ENCODE measurements at regions not wholly inside any gene's neighbourhood (a gene's known extent, or its start where the extent isn't known, plus 50 kb on each side); places are given as distances from the start of the nearest gene placed in this dataset.
"Not testable (repeated sequence)": the region's sequence is repeated elsewhere in the genome, so short reads cannot be mapped to it uniquely, and the experiment has no call there.

DNA sequence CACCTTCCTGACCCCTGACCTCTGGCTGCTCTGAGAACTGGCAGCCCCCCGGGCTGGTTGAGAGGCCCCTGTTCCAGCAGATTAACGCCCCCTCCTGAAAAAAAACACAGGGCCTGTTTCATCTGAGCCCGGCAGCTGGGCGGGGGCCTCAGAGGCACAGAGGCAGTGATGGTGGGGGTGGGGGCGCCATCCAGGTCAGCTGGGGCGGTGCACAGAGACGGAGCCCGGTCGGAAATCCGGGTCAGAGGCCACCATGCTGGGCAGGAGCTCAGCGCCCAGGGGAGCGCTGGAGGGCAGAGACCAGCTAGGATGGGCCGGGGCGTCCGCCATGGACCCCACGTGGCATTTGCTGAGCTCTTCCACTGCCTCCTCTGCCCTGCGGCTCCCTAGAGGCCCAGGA is 68.0 kb downstream of the UNCX start:
- no peak for DNase-seq

GRCh38 chr7:1301054-1301881 is 68.6 kb downstream of the UNCX start:
- no peak for DNase-seq

DNA sequence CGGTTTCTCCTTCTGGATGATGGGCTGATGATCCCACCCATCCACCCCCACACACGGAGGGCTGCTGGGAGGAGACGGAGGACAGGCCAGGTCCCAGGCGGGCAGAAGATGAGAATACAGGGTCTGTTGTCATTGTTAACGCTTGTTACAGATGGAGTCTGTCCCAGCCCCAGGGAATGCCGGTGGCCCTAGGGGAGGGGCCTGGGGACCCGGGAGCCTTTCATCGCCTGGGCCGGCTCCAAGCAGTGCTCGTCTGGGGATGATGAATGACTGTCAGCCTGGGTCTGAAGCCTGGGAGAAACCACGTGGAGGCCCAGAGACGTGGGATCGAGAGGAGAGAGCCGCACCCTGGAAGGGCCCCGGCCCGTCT is 69.2 kb downstream of the UNCX start:
- DNase-seq, result no peak

GRCh38 chr7:1302936-1303335 is 70.3 kb downstream of the UNCX start:
- no peak for DNase-seq

- not testable (repeated sequence) for DNase-seq
Measured at GRCh38 chr7:1304011-1304410, 71.3 kb downstream of the UNCX start.

- no peak for DNase-seq
Measured at GRCh38 chr7:1305873-1306272, 73.2 kb downstream of the UNCX start.

- DNase-seq, result no peak
Measured at GRCh38 chr7:1307828-1308227, 75.2 kb downstream of the UNCX start.

DNA sequence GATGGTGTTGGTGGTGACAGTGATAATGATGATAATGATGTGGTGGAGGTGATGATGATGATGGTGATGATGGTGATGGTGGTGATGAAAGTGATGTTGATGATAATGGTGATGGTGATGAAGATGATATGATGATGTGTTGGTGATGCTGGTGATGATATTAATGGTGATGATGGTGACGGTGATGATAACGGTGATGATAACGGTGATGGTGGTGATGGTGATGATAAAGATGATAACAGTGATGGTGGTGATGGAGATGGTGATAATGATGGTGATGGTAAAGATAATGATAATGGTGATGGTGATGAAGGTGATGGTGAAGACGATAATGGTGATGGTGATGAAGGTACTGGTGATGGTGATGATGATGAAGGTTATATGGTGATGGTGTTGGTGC is 76.6 kb downstream of the UNCX start:
- no peak for DNase-seq

GRCh38 chr7:1309996-1310395 is 77.3 kb downstream of the UNCX start:
- DNase-seq, result no peak

DNA sequence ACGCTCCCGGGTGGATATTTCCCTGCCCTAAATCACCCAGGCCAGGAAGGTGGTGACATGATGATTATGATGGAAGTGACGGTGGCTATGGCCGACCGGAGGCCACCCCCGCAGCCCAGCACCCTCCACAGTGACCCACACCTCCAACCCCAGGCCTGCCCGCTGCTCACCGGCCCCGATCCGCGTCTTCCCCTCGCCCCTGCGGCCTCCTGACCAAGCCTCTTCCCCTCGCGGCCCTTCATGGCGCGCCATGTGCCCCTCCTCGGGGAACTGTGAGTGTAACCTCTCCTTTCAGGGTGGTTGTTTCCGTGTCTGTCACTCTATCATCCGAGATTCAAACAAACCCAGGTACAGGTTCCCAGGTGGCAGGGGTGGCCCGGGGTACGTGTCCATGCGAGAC is 78.3 kb downstream of the UNCX start:
- no peak for DNase-seq

DNA sequence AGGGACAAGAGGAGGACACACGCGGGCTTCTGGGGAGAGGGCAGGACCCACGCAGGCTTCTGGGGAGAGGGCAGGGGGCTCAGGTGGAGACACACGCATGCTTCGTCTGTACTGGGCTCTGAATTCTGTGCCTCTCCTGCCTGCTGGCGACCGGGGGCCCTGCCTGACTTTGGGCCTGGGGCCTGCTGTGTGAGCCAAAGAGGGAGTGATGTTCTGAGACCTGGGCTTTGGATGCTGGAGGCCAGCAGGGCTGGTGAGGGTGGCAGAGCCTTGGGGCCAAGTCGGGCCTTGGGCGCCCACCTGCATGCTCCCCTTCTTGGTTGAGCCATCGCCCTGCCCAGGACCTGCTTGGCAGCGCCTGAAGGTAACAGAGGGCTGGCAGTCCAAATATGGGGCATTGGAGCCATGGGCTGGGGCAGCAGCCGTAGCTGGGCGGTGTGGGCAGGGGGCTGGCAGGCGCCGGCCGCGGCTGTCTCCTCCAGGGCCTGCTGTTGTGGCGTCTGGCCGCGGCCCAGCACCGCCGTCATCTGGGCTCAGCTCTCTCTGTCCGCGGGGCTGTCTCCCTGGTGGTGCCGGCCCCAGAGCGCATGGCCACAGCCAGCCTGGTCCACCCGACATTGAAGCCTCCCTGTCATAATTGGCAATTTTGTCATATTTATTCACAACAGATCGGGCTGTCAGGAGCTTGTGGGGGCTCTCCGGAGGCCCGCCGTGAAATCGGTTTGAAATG is 78.9 kb downstream of the UNCX start:
- DNase-seq, result no peak

- DNase-seq, result no peak
Measured at GRCh38 chr7:1312136-1313070, 79.7 kb downstream of the UNCX start.

- no peak for DNase-seq
Measured at GRCh38 chr7:1313613-1314012, 80.9 kb downstream of the UNCX start.

GRCh38 chr7:1314021-1314907 is 81.6 kb downstream of the UNCX start:
- no peak for DNase-seq

DNA sequence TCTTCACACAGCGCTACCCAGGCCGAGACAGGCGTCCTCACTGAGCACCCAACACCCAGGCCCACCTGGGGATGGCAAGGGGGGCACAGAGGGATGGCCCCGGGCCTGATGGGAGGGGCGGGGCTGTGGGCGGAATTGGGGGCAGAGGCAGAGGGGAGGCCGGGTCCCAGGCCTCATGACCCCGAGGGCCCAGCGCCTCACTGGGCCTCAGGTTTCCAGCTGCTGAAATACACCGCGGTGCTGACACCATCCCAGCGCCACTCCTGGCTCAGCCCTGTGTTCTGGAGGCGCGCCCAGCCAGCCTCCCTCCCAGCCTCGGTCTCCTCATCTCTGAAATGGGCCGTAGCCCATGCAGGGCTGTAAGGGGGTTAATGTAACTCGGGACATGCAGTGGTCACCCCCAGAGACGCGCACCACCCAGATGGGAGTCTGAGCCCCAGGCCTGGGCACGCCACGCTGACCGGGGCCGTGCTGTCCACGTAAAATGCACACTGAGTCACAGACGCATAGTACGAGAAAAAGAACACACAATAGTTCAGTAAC is 82.3 kb downstream of the UNCX start:
- DNase-seq, result no peak

DNA sequence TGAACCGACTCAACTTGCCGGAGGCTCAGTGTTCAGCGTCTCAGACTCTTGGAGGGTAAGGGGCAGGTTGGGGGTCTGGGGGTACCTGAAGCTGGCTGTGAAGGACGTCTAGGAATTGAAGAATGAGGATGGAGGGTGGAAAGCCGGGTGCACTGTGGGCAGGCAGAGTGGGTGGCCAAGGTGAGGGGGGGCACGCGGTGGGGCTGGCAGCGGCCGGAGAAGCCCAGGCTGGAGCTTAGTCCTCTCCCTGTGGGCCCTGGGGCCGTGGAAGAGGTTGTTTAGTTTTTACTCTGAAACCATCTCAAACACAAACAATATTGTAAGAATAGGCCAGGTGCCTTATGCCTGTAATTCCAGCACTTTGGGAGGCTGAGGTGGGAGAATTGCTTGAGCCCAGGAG is 83.4 kb downstream of the UNCX start:
- DNase-seq, result no peak

DNA sequence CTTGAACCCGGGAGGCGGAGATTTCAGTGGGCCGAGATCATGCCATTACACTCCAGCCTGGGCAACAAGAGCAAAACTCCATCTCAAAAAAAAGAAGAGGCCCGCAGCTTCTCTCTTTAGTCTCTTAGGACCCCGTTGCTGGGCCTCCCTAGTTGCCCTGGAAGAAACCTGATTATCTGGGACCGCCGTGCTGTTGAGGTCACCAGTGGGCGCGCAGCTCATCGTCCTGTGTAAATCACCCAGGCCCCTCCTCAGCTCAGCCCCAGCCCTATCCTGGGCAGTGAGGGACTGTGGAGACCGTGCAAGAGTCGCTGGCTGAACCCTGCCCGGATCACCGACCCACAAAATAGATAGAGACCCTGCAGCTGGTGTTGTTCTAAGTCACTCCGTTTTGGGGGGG is 85.0 kb downstream of the UNCX start:
- DNase-seq, result no peak

- no peak for DNase-seq
Measured at GRCh38 chr7:1318051-1318450, 85.4 kb downstream of the UNCX start.

DNA sequence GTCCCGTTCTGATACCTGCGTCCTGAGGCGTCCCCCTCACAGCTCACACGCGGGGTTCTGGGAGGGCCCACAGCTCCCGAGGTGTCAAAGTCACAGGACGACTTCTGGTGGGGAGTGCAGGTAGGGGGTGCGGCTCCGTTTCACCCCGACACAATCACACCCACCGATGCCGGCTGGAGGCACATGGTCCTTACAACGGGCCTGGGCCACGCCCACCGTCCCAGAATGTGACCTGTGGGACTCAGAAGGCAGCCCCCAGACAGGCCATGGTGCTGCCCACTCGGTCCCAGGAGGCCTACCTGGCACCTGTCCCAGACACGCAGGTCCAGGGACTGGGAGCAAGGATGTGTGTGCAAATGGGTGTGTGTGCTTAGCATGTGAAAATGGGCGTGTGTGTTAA is 86.0 kb downstream of the UNCX start:
- no peak for DNase-seq

- DNase-seq, result no peak
Measured at GRCh38 chr7:1320616-1321240, 88.1 kb downstream of the UNCX start.

DNA sequence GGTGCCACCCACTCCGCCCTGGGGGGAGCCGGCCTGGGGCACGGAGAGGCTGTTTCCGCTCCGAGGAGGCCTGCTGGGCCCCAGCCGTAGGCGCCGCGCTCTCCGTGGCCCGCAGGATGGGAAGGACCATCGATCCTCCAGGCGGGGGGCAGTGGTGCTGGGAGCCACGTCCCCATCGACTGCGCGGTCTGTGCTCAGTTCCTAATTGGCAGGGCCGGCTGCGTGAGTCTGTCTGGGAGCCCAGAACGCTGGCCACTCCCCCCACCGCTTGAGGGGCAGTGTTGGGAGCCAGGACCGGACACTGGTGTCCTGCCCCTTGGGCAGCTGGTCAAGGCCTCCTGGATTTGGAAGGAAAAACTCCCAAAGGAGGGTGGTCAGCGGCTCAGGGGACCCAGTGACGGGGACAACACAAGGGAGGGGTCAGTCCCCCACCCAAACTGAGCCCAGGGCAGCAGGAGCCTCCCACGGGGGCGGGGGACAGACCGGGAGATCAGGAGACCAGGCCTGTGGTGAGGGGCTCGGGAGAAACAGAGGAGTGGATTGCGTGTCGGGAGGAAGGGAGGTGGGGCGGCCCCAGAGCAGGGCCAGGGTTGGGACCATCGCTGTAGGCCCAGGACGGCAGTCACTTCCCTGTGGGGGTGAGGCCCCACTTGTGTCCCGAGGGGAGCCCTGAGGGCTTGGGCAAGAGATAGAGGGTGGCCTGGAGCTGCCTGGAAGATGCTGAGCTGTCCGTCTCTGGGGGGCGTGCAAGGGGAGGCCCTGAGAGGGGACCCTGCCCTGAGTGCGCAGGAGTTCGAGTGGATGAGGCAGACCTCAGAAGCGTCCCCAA is 89.0 kb downstream of the UNCX start:
- DNase-seq, result no peak

All from activated CD4-positive, alpha-beta T cell treated with anti-CD3 and anti-CD28 coated beads for 48 hours (primary cell).